Neural cell (in vitro differentiated cells): ENCODE measurements at regions not wholly inside any gene's neighbourhood (a gene's known extent, or its start where the extent isn't known, plus 50 kb on each side); places are given as distances from the start of the nearest gene placed in this dataset.

Experiments used
- EZH2 ChIP-seq: fragments of 200-600, 300-800 bp; shearing (Covaris generic), sonication (generic); IDR thresholded peaks from 2 replicates; pipeline ENCODE4 v1.6.1; 2014; ENCODE audit warnings: antibody characterized with exemption, low read length, borderline replicate concordance, mild to moderate bottlenecking; ENCODE audit not compliant: insufficient read depth, poor library complexity, severe bottlenecking
- POLR2AphosphoS5 ChIP-seq: IDR thresholded peaks from 2 replicates; pipeline ENCODE4 v1.6.1; 2012
- TF ChIP-seq, protein P1 (sequence below): fragments of 450-650 bp; IDR thresholded peaks from 2 replicates; pipeline ENCODE4 v1.5.1; 2014; ENCODE audit warnings: antibody characterized with exemption, mild to moderate bottlenecking, moderate library complexity; ENCODE audit not compliant: poor library complexity, severe bottlenecking

DNA sequence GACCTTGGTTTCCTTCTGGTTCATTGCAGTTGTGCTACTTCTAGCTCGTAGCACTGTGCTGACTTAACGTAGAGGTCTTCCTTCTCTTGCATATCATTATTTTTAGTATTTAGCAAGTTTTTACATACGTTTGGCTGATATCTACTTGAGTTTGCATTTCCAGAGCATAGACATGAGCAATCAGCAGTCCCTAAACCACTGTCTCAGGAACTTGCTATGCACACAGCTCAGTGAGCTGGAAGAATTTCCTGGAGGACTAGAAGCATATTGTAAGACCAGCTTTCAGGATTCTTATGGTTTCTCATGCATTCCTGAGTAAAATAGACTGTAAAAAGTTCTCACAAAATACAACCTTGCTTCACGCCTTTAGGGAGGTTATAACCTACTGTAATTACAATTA, 226.7 kb upstream of the PDGFD start:
- TF ChIP-seq, protein P1, sequence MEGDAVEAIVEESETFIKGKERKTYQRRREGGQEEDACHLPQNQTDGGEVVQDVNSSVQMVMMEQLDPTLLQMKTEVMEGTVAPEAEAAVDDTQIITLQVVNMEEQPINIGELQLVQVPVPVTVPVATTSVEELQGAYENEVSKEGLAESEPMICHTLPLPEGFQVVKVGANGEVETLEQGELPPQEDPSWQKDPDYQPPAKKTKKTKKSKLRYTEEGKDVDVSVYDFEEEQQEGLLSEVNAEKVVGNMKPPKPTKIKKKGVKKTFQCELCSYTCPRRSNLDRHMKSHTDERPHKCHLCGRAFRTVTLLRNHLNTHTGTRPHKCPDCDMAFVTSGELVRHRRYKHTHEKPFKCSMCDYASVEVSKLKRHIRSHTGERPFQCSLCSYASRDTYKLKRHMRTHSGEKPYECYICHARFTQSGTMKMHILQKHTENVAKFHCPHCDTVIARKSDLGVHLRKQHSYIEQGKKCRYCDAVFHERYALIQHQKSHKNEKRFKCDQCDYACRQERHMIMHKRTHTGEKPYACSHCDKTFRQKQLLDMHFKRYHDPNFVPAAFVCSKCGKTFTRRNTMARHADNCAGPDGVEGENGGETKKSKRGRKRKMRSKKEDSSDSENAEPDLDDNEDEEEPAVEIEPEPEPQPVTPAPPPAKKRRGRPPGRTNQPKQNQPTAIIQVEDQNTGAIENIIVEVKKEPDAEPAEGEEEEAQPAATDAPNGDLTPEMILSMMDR = no peak
- TF ChIP-seq EZH2 = no peak
- TF ChIP-seq POLR2AphosphoS5 = no peak
